GM21515 (cell line): ENCODE measurements at regions not wholly inside any gene's neighbourhood (a gene's known extent, or its start where the extent isn't known, plus 50 kb on each side); places are given as distances from the start of the nearest gene placed in this dataset.
"Not testable (repeated sequence)": the region's sequence is repeated elsewhere in the genome, so short reads cannot be mapped to it uniquely, and the experiment has no call there.

Experiments used
- ATAC-seq: cut with Tn5 transposase; IDR thresholded peaks from one replicate; pipeline ENCODE4 v1.9.1; 2021; ENCODE audit not compliant: unreplicated experiment

DNA sequence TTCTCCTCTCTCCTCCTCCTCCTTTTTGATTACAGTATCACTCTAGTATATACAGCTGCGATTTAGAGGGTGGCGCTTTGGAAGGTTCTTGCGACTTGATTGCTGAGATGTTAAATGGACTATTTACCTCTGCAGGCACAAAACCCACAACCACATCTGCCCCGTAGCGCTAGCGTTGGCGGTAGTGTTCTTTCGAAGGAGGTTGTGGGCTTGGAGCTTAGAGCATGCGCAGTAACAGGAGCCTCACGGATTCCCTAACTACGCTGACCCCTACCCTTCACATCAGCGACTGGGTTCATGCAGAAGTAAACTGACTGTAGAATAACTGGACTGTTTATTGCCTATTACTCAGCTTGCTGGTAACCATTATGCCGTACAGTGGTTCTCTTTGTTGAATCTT lies 58.0 kb downstream of the CGGBP1 start:
- no peak for ATAC-seq

DNA sequence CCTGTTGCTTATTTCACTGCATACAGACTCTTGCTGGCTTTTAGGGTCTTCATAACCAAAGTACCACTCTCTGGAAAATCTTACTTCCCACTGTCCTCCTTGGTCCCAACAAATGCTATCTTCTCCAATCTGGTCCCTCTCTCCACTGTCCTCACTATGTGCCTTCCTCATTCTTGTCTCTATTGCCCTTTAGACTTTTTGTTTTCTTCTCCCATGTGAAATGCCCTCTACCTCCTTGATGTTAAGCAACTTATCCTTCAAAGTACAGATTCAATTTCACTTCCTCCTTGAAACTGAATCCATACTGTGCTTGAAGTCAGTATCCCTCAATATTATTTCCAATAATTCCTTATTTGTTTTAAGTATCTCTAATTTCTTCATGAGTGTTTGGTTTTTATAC lies 60.8 kb downstream of the CGGBP1 start:
- ATAC-seq, result no peak

DNA sequence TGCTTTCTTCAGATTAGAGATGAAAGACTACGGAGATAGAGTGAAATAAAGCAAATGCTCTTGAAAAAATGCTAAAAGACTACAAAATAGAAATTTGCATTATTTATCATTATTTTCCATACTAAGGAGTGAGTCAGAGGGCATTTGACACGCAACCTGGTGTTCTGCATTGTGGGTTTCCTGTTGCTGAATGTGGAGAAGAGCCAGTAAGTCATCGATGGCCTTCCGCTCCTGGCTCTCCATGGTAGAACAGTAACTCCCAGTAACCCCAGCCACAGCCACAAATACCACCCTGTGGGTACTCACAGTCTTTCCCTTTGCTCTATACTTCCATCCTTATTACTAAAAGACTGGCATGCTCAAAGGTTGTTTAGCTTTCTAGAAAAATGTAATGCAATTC lies 61.5 kb downstream of the CGGBP1 start:
- peak; percentile 82 for ATAC-seq

DNA sequence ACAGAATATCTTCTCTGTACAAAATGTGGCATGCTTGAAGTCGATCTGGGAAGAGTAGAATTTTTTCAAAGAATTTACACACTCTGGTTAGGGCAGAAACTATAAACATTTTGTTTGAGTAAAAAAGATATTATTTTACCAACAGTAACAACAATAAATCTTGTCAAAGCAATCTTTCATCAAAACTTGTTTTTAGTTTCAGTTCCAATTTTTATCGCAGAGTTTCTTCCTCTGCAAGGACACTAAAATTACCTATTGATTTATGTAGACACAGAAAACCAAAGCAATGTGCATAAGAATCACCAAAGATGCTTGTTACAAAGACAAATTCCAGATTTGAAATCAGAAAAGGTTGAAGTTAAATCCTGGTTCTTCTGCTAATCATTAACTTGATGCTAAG lies 61.9 kb downstream of the CGGBP1 start:
- peak; percentile 16 for ATAC-seq

DNA sequence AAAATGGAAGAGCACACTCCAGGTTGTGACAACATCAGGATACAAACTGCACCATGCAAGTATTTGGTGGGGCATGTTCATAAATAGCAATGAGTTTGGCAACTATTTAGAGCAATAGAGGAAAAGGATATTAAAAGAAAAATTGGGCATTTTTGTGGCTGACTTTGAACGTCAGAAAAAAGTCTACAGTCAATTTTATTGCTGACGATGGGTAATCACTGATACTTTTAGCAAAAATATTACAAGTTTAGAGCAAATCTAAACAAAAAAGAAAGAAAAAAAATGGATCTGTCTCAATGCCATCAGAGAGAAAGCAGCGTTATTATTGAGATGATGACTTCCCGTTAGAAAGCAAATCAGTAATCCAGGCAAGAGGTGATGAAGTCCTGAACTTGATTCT lies 65.2 kb downstream of the CGGBP1 start:
- ATAC-seq, result no peak

DNA sequence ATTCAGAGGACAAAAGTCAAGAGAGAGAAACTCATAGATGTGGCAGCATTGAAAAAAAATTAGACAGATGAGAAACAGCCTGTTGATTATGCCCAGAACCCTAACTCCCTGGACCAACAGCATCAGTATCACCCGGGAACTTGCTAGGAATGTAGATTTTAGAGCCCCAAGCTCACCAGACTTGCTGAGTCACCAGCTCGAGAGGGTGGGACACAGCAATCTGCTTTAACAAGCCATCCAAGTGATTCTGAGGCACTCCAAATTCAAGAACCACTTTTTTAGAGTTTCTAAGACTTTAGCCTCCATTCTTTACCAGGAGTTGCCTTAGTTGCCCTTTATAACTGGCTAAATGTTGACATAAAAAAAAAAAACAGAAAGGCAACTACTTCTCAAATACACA lies 70.9 kb downstream of the CGGBP1 start:
- ATAC-seq, result no peak

DNA sequence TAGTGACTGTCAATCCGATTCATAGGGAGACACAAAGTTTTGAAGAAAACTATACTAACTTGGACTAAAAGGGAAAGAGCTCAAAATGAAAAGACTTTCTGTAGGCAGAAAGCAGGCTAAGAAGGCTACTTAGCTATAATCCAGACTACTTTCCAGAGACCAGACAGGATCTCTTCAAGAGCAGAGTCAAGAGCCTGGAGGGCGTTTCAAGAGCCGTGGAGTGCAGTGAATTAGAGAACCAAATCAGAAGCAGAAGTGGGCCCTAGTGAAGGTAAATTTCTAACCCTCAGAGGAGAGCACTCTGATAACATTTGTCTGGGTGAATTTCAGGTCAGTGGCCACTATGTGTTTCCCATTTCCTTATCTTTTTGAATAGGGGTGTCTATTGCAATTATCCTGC lies 76.4 kb downstream of the CGGBP1 start:
- no peak for ATAC-seq

DNA sequence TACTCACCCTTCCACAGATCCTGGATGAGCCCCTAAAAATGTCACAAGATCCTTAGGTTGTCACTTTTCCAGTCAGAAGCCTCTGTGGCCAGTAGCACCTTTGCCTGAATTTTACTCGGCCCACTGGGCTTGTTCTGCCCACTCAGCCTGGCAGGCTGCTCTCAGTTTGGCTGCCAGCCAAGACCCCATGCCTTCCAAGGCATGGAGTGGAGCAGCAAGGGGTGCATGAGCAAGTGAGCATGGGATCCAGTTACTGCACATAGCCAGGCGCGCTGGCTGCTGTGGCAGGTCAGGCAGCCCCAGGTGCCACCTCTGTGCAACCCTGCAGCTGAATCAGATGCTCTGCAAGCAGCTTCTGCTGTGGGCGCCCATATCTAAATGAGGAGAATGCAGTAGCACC lies 79.3 kb downstream of the CGGBP1 start:
- no peak for ATAC-seq

DNA sequence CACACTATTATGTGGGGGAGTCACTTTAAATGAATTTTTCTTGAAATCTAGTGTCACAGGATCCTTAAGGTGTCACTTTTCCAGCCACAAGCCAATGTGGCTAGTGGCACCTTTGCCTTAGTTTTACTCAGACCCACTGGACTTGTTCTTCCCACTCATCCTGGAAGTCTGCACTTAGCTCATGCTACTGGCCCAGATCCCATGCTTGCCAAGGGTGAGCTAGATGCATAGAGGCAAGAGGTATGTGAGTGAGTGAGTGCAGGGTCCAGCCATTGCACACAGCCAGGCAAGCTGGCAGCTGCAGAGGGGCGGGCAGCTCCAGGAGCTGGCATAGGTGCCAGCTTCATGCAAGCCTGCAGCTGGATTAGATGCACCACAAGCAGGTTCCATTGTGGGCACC lies 81.0 kb downstream of the CGGBP1 start:
- no peak for ATAC-seq

DNA sequence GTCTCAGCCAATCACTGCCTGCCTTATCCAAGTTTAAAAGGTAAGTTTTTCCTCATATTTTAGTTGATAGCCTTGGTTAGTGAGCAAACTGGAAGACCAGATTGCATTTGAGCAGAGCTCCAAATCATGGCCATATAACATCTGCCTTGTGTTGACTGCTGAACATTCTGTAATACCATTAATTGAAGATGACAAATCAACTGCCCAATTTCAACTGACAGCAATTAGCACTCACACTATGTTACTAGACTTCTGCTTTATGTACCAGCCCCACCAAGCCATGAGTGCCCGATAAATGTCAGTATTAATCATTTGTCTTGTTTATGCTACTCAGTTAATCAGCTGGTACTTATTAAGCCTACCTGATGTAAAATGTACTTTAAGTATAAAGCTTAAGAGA lies 83.1 kb downstream of the CGGBP1 start:
- no peak for ATAC-seq

DNA sequence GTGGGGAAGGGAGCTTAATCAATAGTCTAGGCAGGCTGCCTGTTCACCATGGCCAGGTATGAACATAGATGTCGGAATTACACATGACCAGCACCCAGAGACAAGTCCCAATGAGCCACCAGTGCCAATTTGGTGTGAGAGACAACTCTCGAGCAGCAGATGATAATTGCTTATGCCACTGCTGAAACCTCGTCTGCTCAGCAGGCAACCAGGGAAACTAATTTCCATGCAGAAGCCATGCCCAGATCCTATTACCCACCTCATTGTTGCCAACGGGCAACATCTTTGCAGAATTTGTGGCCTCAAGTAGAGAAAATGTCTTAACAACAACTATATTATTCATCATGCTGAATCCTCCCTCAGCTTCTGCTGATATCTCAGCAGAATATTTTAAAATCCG lies 84.9 kb downstream of the CGGBP1 start:
- no peak for ATAC-seq

DNA sequence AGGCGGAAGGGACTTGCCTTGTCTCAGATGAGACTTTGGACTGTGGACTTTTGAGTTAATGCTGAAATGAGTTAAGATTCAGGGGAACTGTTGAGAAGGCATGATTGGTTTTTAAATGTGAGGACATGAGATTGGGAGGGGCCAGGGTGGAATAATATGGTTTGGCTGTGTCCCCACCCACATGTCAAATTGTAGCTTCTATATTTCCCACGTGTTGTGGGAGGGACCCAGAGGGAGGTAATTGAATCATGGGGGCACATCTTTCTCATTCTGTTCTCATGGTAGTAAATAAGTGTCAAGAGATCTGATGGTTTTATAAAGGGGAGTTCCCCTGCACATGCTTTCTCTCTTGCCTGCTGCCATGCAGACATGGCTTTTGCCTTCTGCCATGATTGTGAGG lies 89.2 kb downstream of the CGGBP1 start:
- ATAC-seq, result no peak

DNA sequence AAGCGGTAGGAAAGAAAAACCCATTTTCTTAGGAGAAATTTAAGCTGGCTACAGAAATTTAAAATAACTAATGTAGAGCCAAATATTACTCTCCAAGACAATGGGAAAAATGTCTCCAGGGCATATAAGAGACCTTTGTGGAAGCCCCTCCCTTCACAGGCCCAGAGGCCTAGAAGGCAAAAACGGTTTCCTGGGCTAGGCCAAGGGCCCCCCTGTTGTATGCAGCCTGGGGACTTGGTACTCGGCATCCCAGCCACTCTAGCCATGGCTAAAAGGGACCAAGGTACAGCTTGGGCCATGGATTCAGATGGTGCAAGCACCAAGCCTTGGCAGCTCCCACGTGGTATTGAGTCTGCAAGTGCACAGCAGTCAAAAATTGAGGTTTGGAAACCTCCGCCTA lies 90.1 kb downstream of the CGGBP1 start:
- ATAC-seq, result no peak

DNA sequence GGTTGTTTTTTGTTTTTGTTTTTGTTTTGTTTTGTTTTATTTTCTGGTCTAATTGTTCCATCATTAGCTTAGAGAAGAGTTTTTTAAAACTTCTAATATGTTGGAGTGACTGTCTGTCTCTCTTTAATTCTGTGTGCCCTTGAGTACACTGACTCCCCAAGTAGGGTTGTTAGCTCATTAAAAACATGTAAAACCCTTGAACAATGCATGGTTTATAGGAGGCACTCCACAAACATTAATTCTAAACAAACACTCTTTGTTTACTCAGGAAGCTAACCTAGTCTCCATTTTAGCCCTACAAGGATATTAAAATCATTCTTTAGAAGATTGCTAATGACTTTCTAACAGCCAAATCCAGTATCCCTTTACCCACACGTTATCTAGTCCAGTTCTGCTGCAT lies 100.5 kb downstream of the CGGBP1 start:
- ATAC-seq, result no peak

DNA sequence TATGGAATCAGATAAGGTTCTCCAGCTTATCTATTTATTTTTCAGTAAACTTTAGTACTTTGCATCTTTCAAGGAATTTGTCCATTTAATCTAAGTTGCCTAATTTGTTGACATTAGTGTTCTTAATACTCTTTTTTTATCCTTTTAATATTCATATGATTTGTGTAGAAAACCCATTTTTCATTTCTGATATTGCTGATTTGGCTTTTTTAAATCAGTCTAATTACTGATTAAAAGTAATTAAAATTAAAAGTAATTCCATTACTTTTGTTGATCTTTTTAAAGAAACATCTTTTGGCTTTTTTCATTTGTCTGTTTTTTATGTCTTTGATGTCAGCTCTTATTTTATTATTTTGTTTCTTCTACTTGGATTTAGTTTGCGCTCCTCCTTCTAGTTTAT lies 101.2 kb downstream of the CGGBP1 start:
- no peak for ATAC-seq

DNA sequence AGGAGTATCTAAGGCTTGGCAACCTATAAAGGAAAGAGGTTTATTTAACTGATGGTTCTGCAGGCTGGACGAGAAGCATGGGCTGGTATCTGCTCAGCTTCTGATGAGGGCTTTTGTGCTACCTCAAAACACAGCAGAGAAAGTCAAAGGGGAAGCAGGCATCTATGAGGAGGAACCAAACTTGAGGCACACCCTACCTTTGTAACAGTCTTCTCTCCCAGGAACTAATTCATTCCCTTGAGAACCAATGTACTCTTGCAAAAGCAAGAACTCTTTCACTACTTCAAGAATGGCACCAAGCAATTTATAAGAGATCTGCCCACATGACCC lies 109.0 kb downstream of the CGGBP1 start:
- peak; percentile 66 for ATAC-seq

DNA sequence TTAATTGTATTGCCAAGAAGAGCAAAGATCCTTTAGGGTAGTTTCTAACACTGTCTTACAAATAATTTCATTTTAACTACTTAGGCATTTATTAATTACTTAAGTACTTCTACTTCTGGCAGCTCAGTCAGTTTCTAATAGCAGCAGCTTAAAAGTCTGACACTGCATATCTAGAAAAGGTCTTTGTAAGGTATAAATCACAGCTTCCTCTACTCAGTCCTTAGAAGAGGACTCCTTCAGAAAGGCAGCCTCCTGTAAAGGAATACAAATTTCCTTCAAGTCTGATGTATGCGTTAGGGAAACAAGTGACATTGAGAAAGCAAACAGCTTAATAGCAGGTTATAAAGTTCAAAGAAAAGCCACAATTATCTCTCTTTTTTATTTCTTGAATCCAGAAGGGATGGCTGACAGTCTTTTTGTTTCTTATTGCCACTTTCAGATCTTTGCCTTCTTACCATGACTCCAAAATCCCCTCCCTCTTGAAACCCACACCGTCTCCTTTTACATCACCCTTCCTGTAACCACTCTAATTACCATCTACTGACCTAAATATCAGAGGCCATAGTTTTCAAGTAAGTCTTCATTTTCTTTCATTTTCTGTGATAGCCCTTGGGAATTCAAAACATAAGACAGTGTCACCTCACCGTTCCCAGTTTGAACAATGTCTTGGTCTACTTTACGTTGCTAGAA lies 109.5 kb downstream of the CGGBP1 start:
- peak; percentile 82 for ATAC-seq

DNA sequence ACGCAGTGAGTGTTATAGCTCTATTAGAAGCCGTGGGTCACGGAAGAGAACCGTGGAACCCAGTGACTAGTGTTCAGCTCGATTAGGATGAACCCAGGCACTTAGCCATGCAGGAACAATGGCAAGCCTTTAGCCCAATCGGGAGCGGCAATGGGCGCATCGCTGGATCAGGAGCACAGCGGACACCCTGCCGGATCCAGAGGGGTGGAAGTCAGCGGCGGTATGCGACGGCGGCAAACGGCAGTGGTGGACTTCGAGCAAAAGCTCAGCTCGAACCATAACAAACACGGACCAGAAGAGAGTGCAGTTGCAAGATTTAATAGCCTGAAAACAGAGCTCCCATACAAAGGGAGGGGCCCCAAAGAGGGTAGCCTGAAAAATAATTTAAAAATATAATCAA lies 112.8 kb downstream of the CGGBP1 start:
- ATAC-seq, result not testable (repeated sequence)

DNA sequence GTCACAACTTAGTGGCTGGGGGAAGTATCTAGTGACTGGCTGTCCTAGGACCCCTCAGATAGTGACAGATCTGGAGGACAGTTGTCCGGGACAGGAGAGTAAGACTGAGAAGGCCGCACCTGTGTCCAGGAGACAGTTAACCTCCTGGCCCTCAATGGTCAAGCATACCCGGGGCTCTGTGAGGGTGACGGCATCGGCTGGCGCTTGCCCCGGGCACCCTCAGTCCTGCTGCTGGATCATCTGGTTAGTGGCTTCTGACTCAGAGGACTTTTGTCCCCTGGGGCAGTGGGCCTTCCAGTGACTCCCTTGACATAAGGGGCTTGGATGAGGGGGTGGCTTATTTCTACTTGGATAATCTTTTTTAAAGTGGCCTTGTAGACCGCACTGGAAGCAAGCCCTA lies 116.5 kb downstream of the CGGBP1 start:
- ATAC-seq, result not testable (repeated sequence)

DNA sequence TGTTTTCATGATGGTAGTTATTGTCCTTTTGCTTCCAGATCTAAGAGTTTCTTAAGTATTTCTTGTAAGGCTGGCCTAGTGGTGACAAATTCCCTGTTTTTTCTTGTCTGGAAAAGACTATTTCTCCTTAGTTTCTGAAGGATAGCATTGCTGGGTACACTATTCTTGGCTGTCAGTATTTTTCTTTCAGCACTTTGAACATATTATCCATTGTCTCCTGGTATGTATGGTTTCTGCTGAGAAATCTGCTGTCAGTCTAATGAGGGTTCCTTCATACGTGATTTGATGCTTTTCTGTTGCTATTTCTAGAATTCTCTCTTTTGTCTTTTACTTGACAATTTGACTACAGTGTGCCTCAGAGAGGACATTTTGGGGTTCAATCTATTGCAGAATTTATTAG lies 134.3 kb downstream of the CGGBP1 start:
- no peak for ATAC-seq

DNA sequence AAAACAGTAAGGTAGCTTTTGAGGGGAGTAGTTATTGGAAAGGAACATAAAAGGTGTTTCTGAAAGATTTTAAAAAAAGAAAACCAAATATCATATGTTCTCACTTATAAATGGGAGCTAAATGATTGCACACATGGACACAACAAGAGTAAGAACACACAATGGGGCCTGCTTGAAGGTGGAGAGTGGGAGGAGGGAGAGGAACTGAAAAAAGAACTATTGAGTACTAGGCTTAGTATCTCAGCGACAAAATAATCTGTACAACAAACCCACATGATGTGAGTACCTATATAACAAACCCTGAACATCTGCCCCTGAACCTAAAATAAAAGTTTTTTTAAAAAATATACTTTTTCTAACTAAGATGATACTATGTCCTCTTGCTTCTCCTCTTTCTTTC lies 138.3 kb downstream of the CGGBP1 start:
- ATAC-seq, result no peak

DNA sequence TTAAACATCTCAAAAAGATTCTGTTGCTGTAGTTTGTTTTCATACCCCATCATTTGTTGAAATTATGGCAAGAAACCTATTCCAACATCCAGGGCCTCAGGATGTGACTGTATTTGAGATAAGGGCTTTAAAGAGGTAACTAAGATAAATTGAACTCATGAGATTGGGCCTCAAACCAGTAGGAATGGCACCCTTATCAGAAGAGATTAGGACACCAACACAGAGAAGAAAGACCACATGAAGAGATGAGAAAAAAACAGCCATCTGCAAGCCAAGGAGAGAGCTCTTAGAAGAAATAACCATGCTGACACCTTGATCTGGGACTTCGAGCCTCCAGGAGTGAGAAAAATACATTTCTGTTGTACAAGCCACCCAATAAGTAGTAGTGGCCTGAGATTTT lies 157.7 kb downstream of the CGGBP1 start:
- no peak for ATAC-seq

DNA sequence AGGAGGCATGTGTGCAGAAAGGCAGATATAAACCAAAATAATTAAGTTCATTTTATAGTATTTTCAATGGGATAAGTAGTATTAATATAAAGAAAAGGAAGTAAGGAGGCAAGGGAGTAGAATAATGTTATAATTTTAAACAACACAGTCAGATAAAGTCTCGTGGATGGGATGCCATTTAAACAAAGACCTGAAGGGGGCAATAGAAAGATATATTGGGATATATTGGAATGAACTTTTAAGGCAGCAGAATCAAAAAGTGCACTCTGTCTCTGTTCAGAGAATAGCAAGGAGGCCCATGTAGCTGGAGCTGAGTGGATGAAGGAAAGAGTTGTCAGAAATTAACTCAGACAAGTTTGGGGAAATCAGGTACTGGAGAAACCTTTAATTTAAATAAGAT lies 158.7 kb downstream of the CGGBP1 start:
- no peak for ATAC-seq

DNA sequence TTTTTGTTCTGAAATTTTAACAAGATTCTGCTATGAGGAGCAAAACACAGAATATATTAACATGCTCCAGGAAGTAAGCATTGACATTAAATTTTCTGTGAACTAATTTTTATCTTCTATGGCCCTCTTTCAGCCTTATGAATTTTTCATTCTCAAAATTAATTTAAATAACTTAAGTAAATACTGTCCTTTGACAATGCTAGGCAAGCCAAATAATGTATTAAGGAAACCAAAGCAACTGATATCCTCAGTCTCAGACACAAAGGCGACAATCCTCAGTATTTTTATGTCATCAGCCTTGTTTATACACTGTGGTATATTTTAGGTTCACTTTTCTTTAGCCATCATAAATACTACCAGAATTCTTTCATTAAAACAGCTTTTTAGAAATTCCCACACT lies 159.8 kb downstream of the CGGBP1 start:
- no peak for ATAC-seq
